HEK293 (cell line): ENCODE measurements at regions not wholly inside any gene's neighbourhood (a gene's known extent, or its start where the extent isn't known, plus 50 kb on each side); places are given as distances from the start of the nearest gene placed in this dataset.
A peak's percentile ranks its signal among the peaks of the same experiment; 100 is the strongest.

ENCODE experiments used
- CTCF ChIA-PET: fragments of 350-600 bp; formaldehyde crosslinking; extraction: SDS; loops from one replicate; lab custom pipeline; 2021; ENCODE audit warnings: antibody characterized with exemption; lab: Yijun Ruan, JAX
- POLR2A ChIA-PET: fragments of 300-600 bp; formaldehyde crosslinking; extraction: SDS; loops from one replicate; lab custom pipeline; 2020; ENCODE audit warnings: antibody characterized with exemption, inconsistent platforms; lab: Yijun Ruan, JAX
- H3K27ac ChIP-seq: fragments of 200-500 bp; sonication (Bioruptor generic); 2 replicates; pipeline ENCODE4 v1.5.1; 2014; ENCODE audit warnings: low read depth, low read length, control low read depth, inconsistent platforms; ENCODE audit errors: extremely low read depth
- H3K36me3 ChIP-seq, 2 experiments: fragments of 200-500 bp in 1 of 2; sonication (Bioruptor generic) in 1 of 2; 1 replicate in 1 of 2; 2 replicates in 1 of 2; pipeline ENCODE4 v1.5.1; 2014 to 2017; ENCODE audit warnings: inconsistent platforms in 2 of 2, low read length in 2 of 2; ENCODE audit not compliant: control insufficient read depth in 2 of 2, insufficient read depth in 1 of 2
- H3K4me1 ChIP-seq: fragments of 200-500 bp; sonication (Bioruptor generic); 2 replicates; pipeline ENCODE4 v1.5.1; 2014; ENCODE audit warnings: mild to moderate bottlenecking, low read length, inconsistent platforms; ENCODE audit not compliant: control insufficient read depth, insufficient read depth
- H3K4me3 ChIP-seq: 2 replicates; pipeline ENCODE4 v1.5.1; 2011; ENCODE audit warnings: low read depth, mild to moderate bottlenecking, control low read depth, low read length, moderate library complexity
- H3K9me3 ChIP-seq: fragments of 200-500 bp; sonication (Bioruptor generic); 2 replicates; pipeline ENCODE4 v1.5.1; 2014; ENCODE audit warnings: low read depth, low read length, inconsistent platforms; ENCODE audit not compliant: control insufficient read depth, insufficient read depth
- FEZF1 ChIP-seq: fragments of 450-650 bp; formaldehyde crosslinking; IDR thresholded peaks from 2 replicates; pipeline ENCODE4 v1.5.1; 2016; ENCODE audit warnings: missing biosample characterization, missing genetic modification characterization
- KLF9 ChIP-seq: fragments of 450-650 bp; formaldehyde crosslinking; IDR thresholded peaks from 2 replicates; pipeline ENCODE4 v1.5.1; 2016; ENCODE audit warnings: missing biosample characterization, missing genetic modification characterization, low read depth
- ZBTB21 ChIP-seq: fragments of 450-650 bp; formaldehyde crosslinking; IDR thresholded peaks from 2 replicates; pipeline ENCODE4 v1.5.1; 2017; ENCODE audit warnings: missing biosample characterization, missing genetic modification characterization
- ZNF114 ChIP-seq: fragments of 450-650 bp; formaldehyde crosslinking; IDR thresholded peaks from 2 replicates; pipeline ENCODE4 v1.5.0; 2017; ENCODE audit warnings: missing biosample characterization, missing genetic modification characterization
- ZNF23 ChIP-seq: fragments of 450-650 bp; formaldehyde crosslinking; IDR thresholded peaks from 2 replicates; pipeline ENCODE4 v1.5.1; 2016; ENCODE audit warnings: missing biosample characterization, missing genetic modification characterization, borderline replicate concordance
- ZNF274 ChIP-seq, 2 experiments: fragments of 200-500 bp in 1 of 2; fragments of 450-650 bp in 1 of 2; sonication (Bioruptor generic) in 1 of 2; formaldehyde crosslinking in 1 of 2; IDR thresholded peaks; 2 replicates each; pipeline versions ENCODE4 v1.5.1 to v1.6.1; 2014 to 2016; ENCODE audit warnings: borderline replicate concordance in 1 of 2, inconsistent platforms in 1 of 2, low read length in 1 of 2, missing biosample characterization in 1 of 2, missing genetic modification characterization in 1 of 2
- ZNF394 ChIP-seq: fragments of 450-650 bp; formaldehyde crosslinking; IDR thresholded peaks from 2 replicates; pipeline ENCODE4 v1.5.1; 2016; ENCODE audit warnings: missing biosample characterization, missing genetic modification characterization, mild to moderate bottlenecking, moderate library complexity, borderline replicate concordance
- ZNF514 ChIP-seq: fragments of 450-650 bp; formaldehyde crosslinking; IDR thresholded peaks from 2 replicates; pipeline ENCODE4 v1.5.1; 2016; ENCODE audit warnings: missing biosample characterization, missing genetic modification characterization
- ZNF544 ChIP-seq: fragments of 450-650 bp; formaldehyde crosslinking; IDR thresholded peaks from 2 replicates; pipeline ENCODE4 v1.5.0; 2017; ENCODE audit warnings: missing biosample characterization, missing genetic modification characterization
- ZNF677 ChIP-seq: fragments of 450-650 bp; IDR thresholded peaks from 2 replicates; pipeline ENCODE4 v1.5.0; 2018; ENCODE audit warnings: missing biosample characterization, mild to moderate bottlenecking, missing genetic modification characterization, moderate library complexity
- ZNF791 ChIP-seq: fragments of 450-650 bp; formaldehyde crosslinking; IDR thresholded peaks from 2 replicates; pipeline ENCODE4 v1.5.1; 2016; ENCODE audit warnings: missing biosample characterization, missing genetic modification characterization
- ZSCAN16 ChIP-seq: fragments of 450-650 bp; formaldehyde crosslinking; IDR thresholded peaks from 2 replicates; pipeline ENCODE4 v1.5.1; 2016; ENCODE audit warnings: missing biosample characterization, missing genetic modification characterization
- ZXDB ChIP-seq: fragments of 450-650 bp; formaldehyde crosslinking; IDR thresholded peaks from 2 replicates; pipeline ENCODE4 v1.5.1; 2016; ENCODE audit warnings: missing biosample characterization, missing genetic modification characterization
- TF ChIP-seq, protein P1 (sequence below): fragments of 450-650 bp; formaldehyde crosslinking; IDR thresholded peaks from 2 replicates; pipeline ENCODE4 v1.5.1; 2016; ENCODE audit warnings: missing biosample characterization, missing genetic modification characterization
- TF ChIP-seq, protein P2 (sequence below): fragments of 450-650 bp; formaldehyde crosslinking; IDR thresholded peaks from 2 replicates; pipeline ENCODE4 v1.5.1; 2016; ENCODE audit warnings: missing biosample characterization, missing genetic modification characterization
- TF ChIP-seq, protein P3 (sequence below): fragments of 450-650 bp; formaldehyde crosslinking; IDR thresholded peaks from 2 replicates; pipeline ENCODE4 v1.5.1; 2016; ENCODE audit warnings: missing biosample characterization, missing genetic modification characterization
- TF ChIP-seq, protein P4 (sequence below): fragments of 450-650 bp; formaldehyde crosslinking; IDR thresholded peaks from 2 replicates; pipeline ENCODE4 v1.5.1; 2016; ENCODE audit warnings: missing biosample characterization, missing genetic modification characterization, borderline replicate concordance
- TF ChIP-seq, protein P5 (sequence below): fragments of 450-650 bp; IDR thresholded peaks from 2 replicates; pipeline ENCODE4 v1.5.1; 2018; ENCODE audit warnings: missing biosample characterization, mild to moderate bottlenecking, missing genetic modification characterization
- TF ChIP-seq, protein P6 (sequence below): fragments of 450-650 bp; formaldehyde crosslinking; IDR thresholded peaks from 2 replicates; pipeline ENCODE4; 2016; ENCODE audit warnings: missing biosample characterization, missing genetic modification characterization

DNA sequence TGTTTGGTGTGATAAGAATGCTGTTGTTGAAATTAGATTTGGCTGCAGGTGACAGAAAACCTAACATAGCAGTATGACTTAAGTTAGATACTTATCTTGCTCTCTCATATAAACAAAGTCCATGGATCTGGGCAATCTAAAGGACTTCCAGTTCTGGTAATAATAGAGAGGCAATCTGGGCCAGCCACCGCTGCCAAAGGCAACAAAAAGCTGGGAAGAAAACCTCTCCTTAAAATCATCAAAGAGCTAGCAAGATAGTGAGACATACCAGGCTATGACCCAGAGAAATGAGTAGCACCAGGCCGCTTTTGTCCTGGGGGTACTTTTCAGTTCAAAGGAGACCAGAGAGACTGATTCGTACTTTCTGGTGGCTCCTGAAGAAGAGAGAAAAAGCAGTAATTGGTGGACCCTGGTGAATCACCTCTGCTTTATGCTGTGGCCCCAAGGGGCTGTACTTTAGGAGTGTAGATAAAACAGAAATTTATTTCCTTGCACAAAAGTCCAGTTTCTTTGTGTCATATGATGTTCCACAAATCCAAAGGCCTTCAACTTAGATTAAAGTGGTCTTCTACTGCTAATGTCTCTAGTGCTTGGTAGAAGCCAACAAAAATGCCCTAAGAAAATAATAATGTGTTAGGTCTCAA is 125.4 kb downstream of the TBX19 start:
- no peaks in the 10 kb centered on the region for H3K9me3 ChIP-seq
- H3K4me1 ChIP-seq: peaks cover 14% of the 10 kb centered on the region
- CTCF ChIA-PET: interaction anchor here (0.7 to 2.5 kb wide), 3 partner anchors 12 to 63 kb away, joined by 3 to 9 read pairs (median 5); no protein-coding TSS in a partner anchor
- H3K4me3 ChIP-seq: no peak overlapping the region
- no peak for TF ChIP-seq FEZF1 (tag by site-specific recombination)
- peak; percentile 45; the same call in 1 of the 2 replicates for TF ChIP-seq ZXDB (tag by site-specific recombination)
- no peaks in the 10 kb centered on the region for H3K36me3 ChIP-seq
- POLR2A ChIA-PET: no interaction called here
- H3K27ac ChIP-seq: no peak overlapping the region

DNA sequence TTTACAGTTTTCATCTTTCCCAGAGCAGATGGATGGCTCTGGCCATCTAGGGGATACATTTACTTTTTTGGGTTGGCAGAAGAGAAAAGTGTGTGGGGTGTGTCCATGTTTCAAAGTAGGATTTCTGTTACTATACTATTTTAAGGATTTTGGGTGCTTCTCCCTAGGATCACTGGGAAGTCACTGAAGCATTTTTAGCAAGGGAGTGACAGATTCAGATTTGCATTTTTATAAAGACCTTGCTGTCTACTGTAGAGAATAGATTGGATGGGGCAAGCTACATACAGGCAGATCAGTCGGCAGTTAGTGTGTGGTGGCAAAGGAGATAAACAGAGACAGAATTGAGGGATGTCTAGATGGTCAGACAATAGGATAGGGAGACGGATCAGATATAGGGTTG is 122.5 kb downstream of the TBX19 start:
- Histone ChIP-seq H3K27ac (no peak overlapping the region), H3K36me3 (peaks cover 0 to 4% of the 10 kb centered on the region in 2 experiments; a peak in 1 of 3 replicates), H3K4me1 (peaks cover 3% of the 10 kb centered on the region; the same call in 1 of the 2 replicates), H3K4me3 (no peak overlapping the region), H3K9me3 (no peaks in the 10 kb centered on the region)
- ChIA-PET POLR2A (no interaction called here), CTCF (interaction anchor here (1.0 kb wide), 1 partner anchor 36 kb away, joined by 3 read pairs; no protein-coding TSS in a partner anchor)
- TF ChIP-seq ZNF791: no peak
- no peak for TF ChIP-seq KLF9
- TF ChIP-seq, protein P1, sequence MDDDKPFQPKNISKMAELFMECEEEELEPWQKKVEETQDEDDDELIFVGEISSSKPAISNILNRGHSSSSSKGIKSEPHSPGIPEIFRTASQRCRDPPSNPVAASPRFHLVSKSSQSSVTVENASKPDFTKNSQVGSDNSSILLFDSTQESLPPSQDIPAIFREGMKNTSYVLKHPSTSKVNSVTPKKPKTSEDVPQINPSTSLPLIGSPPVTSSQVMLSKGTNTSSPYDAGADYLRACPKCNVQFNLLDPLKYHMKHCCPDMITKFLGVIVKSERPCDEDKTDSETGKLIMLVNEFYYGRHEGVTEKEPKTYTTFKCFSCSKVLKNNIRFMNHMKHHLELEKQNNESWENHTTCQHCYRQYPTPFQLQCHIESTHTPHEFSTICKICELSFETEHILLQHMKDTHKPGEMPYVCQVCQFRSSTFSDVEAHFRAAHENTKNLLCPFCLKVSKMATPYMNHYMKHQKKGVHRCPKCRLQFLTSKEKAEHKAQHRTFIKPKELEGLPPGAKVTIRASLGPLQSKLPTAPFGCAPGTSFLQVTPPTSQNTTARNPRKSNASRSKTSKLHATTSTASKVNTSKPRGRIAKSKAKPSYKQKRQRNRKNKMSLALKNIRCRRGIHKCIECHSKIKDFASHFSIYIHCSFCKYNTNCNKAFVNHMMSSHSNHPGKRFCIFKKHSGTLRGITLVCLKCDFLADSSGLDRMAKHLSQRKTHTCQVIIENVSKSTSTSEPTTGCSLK (tag by site-specific recombination): no peak
- no peak for TF ChIP-seq ZNF114
- TF ChIP-seq ZNF23 (tag by site-specific recombination): no peak
- TF ChIP-seq ZBTB21 (tag by site-specific recombination): no peak
- TF ChIP-seq, protein P2, sequence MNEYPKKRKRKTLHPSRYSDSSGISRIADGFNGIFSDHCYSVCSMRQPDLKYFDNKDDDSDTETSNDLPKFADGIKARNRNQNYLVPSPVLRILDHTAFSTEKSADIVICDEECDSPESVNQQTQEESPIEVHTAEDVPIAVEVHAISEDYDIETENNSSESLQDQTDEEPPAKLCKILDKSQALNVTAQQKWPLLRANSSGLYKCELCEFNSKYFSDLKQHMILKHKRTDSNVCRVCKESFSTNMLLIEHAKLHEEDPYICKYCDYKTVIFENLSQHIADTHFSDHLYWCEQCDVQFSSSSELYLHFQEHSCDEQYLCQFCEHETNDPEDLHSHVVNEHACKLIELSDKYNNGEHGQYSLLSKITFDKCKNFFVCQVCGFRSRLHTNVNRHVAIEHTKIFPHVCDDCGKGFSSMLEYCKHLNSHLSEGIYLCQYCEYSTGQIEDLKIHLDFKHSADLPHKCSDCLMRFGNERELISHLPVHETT (tag by site-specific recombination): no peak
- TF ChIP-seq, protein P3, sequence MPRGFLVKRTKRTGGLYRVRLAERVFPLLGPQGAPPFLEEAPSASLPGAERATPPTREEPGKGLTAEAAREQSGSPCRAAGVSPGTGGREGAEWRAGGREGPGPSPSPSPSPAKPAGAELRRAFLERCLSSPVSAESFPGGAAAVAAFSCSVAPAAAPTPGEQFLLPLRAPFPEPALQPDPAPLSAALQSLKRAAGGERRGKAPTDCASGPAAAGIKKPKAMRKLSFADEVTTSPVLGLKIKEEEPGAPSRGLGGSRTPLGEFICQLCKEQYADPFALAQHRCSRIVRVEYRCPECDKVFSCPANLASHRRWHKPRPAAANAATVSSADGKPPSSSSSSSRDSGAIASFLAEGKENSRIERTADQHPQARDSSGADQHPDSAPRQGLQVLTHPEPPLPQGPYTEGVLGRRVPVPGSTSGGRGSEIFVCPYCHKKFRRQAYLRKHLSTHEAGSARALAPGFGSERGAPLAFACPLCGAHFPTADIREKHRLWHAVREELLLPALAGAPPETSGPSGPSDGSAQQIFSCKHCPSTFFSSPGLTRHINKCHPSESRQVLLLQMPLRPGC (tag by site-specific recombination): no peak
- TF ChIP-seq, protein P4, sequence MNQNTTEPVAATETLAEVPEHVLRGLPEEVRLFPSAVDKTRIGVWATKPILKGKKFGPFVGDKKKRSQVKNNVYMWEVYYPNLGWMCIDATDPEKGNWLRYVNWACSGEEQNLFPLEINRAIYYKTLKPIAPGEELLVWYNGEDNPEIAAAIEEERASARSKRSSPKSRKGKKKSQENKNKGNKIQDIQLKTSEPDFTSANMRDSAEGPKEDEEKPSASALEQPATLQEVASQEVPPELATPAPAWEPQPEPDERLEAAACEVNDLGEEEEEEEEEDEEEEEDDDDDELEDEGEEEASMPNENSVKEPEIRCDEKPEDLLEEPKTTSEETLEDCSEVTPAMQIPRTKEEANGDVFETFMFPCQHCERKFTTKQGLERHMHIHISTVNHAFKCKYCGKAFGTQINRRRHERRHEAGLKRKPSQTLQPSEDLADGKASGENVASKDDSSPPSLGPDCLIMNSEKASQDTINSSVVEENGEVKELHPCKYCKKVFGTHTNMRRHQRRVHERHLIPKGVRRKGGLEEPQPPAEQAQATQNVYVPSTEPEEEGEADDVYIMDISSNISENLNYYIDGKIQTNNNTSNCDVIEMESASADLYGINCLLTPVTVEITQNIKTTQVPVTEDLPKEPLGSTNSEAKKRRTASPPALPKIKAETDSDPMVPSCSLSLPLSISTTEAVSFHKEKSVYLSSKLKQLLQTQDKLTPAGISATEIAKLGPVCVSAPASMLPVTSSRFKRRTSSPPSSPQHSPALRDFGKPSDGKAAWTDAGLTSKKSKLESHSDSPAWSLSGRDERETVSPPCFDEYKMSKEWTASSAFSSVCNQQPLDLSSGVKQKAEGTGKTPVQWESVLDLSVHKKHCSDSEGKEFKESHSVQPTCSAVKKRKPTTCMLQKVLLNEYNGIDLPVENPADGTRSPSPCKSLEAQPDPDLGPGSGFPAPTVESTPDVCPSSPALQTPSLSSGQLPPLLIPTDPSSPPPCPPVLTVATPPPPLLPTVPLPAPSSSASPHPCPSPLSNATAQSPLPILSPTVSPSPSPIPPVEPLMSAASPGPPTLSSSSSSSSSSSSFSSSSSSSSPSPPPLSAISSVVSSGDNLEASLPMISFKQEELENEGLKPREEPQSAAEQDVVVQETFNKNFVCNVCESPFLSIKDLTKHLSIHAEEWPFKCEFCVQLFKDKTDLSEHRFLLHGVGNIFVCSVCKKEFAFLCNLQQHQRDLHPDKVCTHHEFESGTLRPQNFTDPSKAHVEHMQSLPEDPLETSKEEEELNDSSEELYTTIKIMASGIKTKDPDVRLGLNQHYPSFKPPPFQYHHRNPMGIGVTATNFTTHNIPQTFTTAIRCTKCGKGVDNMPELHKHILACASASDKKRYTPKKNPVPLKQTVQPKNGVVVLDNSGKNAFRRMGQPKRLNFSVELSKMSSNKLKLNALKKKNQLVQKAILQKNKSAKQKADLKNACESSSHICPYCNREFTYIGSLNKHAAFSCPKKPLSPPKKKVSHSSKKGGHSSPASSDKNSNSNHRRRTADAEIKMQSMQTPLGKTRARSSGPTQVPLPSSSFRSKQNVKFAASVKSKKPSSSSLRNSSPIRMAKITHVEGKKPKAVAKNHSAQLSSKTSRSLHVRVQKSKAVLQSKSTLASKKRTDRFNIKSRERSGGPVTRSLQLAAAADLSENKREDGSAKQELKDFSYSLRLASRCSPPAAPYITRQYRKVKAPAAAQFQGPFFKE (tag by site-specific recombination): no peak
- no peak for TF ChIP-seq ZNF544 (tag by site-specific recombination)
- no peak for TF ChIP-seq ZNF677 (tag by site-specific recombination)
- TF ChIP-seq ZNF394 (tag by site-specific recombination): no peak
- no peak for TF ChIP-seq ZSCAN16 (tag by site-specific recombination)
- TF ChIP-seq, protein P5, sequence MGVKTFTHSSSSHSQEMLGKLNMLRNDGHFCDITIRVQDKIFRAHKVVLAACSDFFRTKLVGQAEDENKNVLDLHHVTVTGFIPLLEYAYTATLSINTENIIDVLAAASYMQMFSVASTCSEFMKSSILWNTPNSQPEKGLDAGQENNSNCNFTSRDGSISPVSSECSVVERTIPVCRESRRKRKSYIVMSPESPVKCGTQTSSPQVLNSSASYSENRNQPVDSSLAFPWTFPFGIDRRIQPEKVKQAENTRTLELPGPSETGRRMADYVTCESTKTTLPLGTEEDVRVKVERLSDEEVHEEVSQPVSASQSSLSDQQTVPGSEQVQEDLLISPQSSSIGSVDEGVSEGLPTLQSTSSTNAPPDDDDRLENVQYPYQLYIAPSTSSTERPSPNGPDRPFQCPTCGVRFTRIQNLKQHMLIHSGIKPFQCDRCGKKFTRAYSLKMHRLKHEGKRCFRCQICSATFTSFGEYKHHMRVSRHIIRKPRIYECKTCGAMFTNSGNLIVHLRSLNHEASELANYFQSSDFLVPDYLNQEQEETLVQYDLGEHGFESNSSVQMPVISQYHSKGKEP: no peak
- no peak for TF ChIP-seq ZNF514
- TF ChIP-seq, protein P6, sequence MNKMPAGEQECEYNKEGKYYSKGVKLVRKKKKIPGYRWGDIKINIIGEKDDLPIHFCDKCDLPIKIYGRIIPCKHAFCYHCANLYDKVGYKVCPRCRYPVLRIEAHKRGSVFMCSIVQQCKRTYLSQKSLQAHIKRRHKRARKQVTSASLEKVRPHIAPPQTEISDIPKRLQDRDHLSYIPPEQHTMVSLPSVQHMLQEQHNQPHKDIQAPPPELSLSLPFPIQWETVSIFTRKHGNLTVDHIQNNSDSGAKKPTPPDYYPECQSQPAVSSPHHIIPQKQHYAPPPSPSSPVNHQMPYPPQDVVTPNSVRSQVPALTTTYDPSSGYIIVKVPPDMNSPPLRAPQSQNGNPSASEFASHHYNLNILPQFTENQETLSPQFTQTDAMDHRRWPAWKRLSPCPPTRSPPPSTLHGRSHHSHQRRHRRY (tag by site-specific recombination): no peak
- no peak for TF ChIP-seq ZNF274 (IDR thresholded peaks at IDR 0.05; ENCODE audit: low read length)
- TF ChIP-seq ZNF274 (tag by site-specific recombination; IDR thresholded peaks at IDR 0.05; ENCODE audit: borderline replicate concordance): no peak
